HepG2 (cell line): ENCODE measurements at regions not wholly inside any gene's neighbourhood (a gene's known extent, or its start where the extent isn't known, plus 50 kb on each side); places are given as distances from the start of the nearest gene placed in this dataset.

Source experiments
- ATAC-seq: fragments of 200-7000 bp; cut with Tn5 transposase; 3 replicates; pipeline ENCODE4 v1.9.1; 2020; ENCODE audit warnings: mild to moderate bottlenecking, moderate library complexity
- BruUV-seq: library from RNA; stranded (reverse); fragments of 400-500 nt; replicated peaks from 2 replicates; lab custom pipeline; 2021; lab: Mats Ljungman, UMichigan
- CTCF ChIA-PET: fragments of 300-600 bp; formaldehyde crosslinking; extraction: SDS; loops from one replicate; lab custom pipeline; 2021; ENCODE audit warnings: low total read pairs, inconsistent platforms, low intra/inter-chr PET ratio; lab: Yijun Ruan, JAX
- POLR2A ChIA-PET: fragments of 350-600 bp; sonication (Branson Sonifier 250); formaldehyde crosslinking; loops from one replicate; lab custom pipeline; 2020; ENCODE audit warnings: antibody characterized with exemption, inconsistent platforms; lab: Yijun Ruan, JAX
- DNase-seq: peaks from one replicate; pipeline ENCODE4 v3.0.0-alpha.2; 2015; ENCODE audit warnings: low spot score
- FAIRE-seq: peaks from 3 replicates; lab custom pipeline; 2011; peaks lifted over from hg19 to GRCh38; lab: Jason Lieb, UNC
- H2AFZ ChIP-seq: one replicate; pipeline ENCODE4 v1.6.1; 2011; ENCODE audit warnings: low read length, inconsistent platforms
- H3K27ac ChIP-seq: fragments of 300-600 bp; 3 replicates; pipeline ENCODE4 v1.8.0; 2011; ENCODE audit warnings: mixed run types, mild to moderate bottlenecking, mixed read lengths, low read length, inconsistent platforms; ENCODE audit not compliant: insufficient read depth; ENCODE audit errors: extremely low read length
- H3K27me3 ChIP-seq, 2 experiments: fragments of 200-600 bp in 1 of 2; 2 replicates in 1 of 2; 3 replicates in 1 of 2; pipeline versions ENCODE4 v1.6.0 to v1.8.0; 2011; ENCODE audit warnings: low read length in 2 of 2, mild to moderate bottlenecking in 2 of 2, moderate library complexity in 2 of 2, inconsistent platforms in 1 of 2; ENCODE audit not compliant: insufficient read depth in 2 of 2, control insufficient read depth in 1 of 2
- H3K36me3 ChIP-seq, 2 experiments: fragments of 200-600 bp in 1 of 2; replicated peaks in 1 of 2; 2 replicates in 1 of 2; 3 replicates in 1 of 2; pipeline versions ENCODE4 v1.5.1 to v1.8.0; 2011; ENCODE audit warnings: low read length in 2 of 2, inconsistent platforms in 1 of 2; ENCODE audit not compliant: insufficient read depth in 2 of 2, control insufficient read depth in 1 of 2
- H3K4me1 ChIP-seq: 2 replicates; pipeline ENCODE4 v1.5.1; 2012; ENCODE audit warnings: low read length, inconsistent platforms; ENCODE audit not compliant: insufficient read depth
- H3K4me2 ChIP-seq: 2 replicates; pipeline ENCODE4 v1.6.0; 2011; ENCODE audit warnings: low read depth, low read length, inconsistent platforms
- H3K4me3 ChIP-seq, 3 experiments: fragments of 200-600 bp in 1 of 3; sonication (generic), shearing (Covaris generic) in 1 of 3; replicated peaks in 1 of 3; 2 replicates each; pipeline ENCODE4 v1.5.1; 2011 to 2016; ENCODE audit warnings: low read length in 3 of 3, inconsistent platforms in 2 of 3, low read depth in 2 of 3, mild to moderate bottlenecking in 2 of 3, control low read depth in 1 of 3, mixed read lengths in 1 of 3; ENCODE audit not compliant: insufficient read depth in 1 of 3
- H3K79me2 ChIP-seq: one replicate; pipeline ENCODE4 v1.6.1; 2011; ENCODE audit warnings: low read length, inconsistent platforms; ENCODE audit not compliant: insufficient read depth
- H3K9ac ChIP-seq: 2 replicates; pipeline ENCODE4 v1.6.0; 2011; ENCODE audit warnings: mild to moderate bottlenecking, low read depth, low read length, inconsistent platforms; ENCODE audit not compliant: insufficient read depth
- H3K9me3 ChIP-seq: 2 replicates; pipeline ENCODE4 v1.5.1; 2012; ENCODE audit warnings: mild to moderate bottlenecking, low read length
- H4K20me1 ChIP-seq: 2 replicates; pipeline ENCODE4 v1.6.0; 2011; ENCODE audit warnings: inconsistent platforms, mild to moderate bottlenecking, low read length, moderate library complexity; ENCODE audit not compliant: insufficient read depth
- ATRX ChIP-seq: sonication (generic); formaldehyde crosslinking; IDR thresholded peaks from 2 replicates; pipeline ENCODE4 v1.4.0; 2020; ENCODE audit warnings: missing genetic modification reagents, borderline replicate concordance
- BORCS8-MEF2B ChIP-seq: sonication (generic); formaldehyde crosslinking; IDR thresholded peaks from 2 replicates; pipeline ENCODE4 v1.8.0; 2022; ENCODE audit warnings: mild to moderate bottlenecking, missing genetic modification reagents
- MIER2 ChIP-seq: IDR thresholded peaks from 2 replicates; pipeline ENCODE4 v1.6.1; 2016; ENCODE audit warnings: missing biosample characterization, missing genetic modification reagents
- MIER3 ChIP-seq: IDR thresholded peaks from 2 replicates; pipeline ENCODE4 v1.6.1; 2016; ENCODE audit warnings: missing compliant biosample characterization, borderline replicate concordance
- MZF1 ChIP-seq: sonication (generic); formaldehyde crosslinking; IDR thresholded peaks from 2 replicates; pipeline ENCODE4 v1.8.1; 2023; ENCODE audit warnings: mild to moderate bottlenecking, missing genetic modification reagents, borderline replicate concordance
- SMAD1 ChIP-seq: sonication (generic); formaldehyde crosslinking; IDR thresholded peaks from 2 replicates; pipeline ENCODE4 v1.4.0; 2020; ENCODE audit warnings: missing genetic modification reagents, low read depth, mild to moderate bottlenecking, borderline replicate concordance
- SMARCE1 ChIP-seq: fragments of 450-650 bp; IDR thresholded peaks from 2 replicates; pipeline ENCODE4 v1.6.1; 2017; ENCODE audit warnings: borderline replicate concordance
- TRIM22 ChIP-seq: fragments of 450-650 bp; IDR thresholded peaks from 2 replicates; pipeline ENCODE4 v1.6.1; 2017
- ZC3H13 ChIP-seq: sonication (generic); formaldehyde crosslinking; IDR thresholded peaks from 2 replicates; pipeline ENCODE4 v1.8.1; 2023; ENCODE audit warnings: mild to moderate bottlenecking, missing genetic modification reagents, moderate library complexity
- ZNF121 ChIP-seq: sonication (generic); formaldehyde crosslinking; IDR thresholded peaks from 2 replicates; pipeline ENCODE4 v1.5.0; 2020; ENCODE audit warnings: mild to moderate bottlenecking, missing genetic modification reagents
- ZNF253 ChIP-seq: sonication (generic); formaldehyde crosslinking; IDR thresholded peaks from 2 replicates; pipeline ENCODE4 v1.8.0; 2022; ENCODE audit warnings: mild to moderate bottlenecking, missing genetic modification reagents, borderline replicate concordance
- ZNF335 ChIP-seq: sonication (generic); formaldehyde crosslinking; IDR thresholded peaks from 2 replicates; pipeline ENCODE4 v1.4.0; 2020; ENCODE audit warnings: missing genetic modification reagents
- ZNF407 ChIP-seq: sonication (generic); formaldehyde crosslinking; IDR thresholded peaks from one replicate; pipeline ENCODE4 v1.5.1; 2020; ENCODE audit warnings: mild to moderate bottlenecking, missing genetic modification reagents; ENCODE audit errors: not compliant biosample characterization
- ZNF740 ChIP-seq: sonication (generic); formaldehyde crosslinking; IDR thresholded peaks from 2 replicates; pipeline ENCODE4 v1.4.0; 2020; ENCODE audit warnings: missing genetic modification reagents
- ZNF772 ChIP-seq: sonication (generic); formaldehyde crosslinking; IDR thresholded peaks from 2 replicates; pipeline ENCODE4 v1.5.0; 2020; ENCODE audit warnings: mild to moderate bottlenecking, missing genetic modification reagents
- WGBS: methylation state at CpG from one replicate; pipeline ENCODE4 v1.1.6; 2017; ENCODE audit warnings: low lambda C conversion rate; 5-methylcytosine and 5-hydroxymethylcytosine counted together
- in situ Hi-C: cut with HindIII; loops from 2 replicates; pipeline ENCODE4 v1.10.0; 2017; ENCODE audit warnings: low pct_unique_long_range_greater_than_20kb; ENCODE audit not compliant: extremely low pct_ligation_motif_present
- intact Hi-C: fragments of 100-400 bp; cut with micrococcal nuclease; formaldehyde crosslinking; loops from one replicate; pipeline ENCODE4 v1.10.0; 2022; ENCODE audit not compliant: unreplicated experiment

GRCh38 chr1:208641579-208642280 lies 397.5 kb upstream of the PLXNA2 start:
- no peak overlapping the region for H2AFZ ChIP-seq
- H3K9ac ChIP-seq = no peak overlapping the region
- H3K27me3 ChIP-seq = no peaks in the 10 kb centered on the region
- no peak overlapping the region for H3K27ac ChIP-seq
- TF ChIP-seq BORCS8-MEF2B (CRISPR knock-in tag) (no peak), SMAD1 (CRISPR knock-in tag) (no peak), MZF1 (no peak), SMARCE1 (no peak), TRIM22 (no peak), ZC3H13 (CRISPR knock-in tag) (no peak), ZNF253 (CRISPR knock-in tag) (no peak), ZNF121 (CRISPR knock-in tag) (no peak), ZNF740 (CRISPR knock-in tag) (no peak), ZNF772 (CRISPR knock-in tag) (no peak), ATRX (CRISPR knock-in tag) (no peak), MIER2 (CRISPR knock-in tag) (no peak), ZNF335 (CRISPR knock-in tag) (no peak), ZNF407 (no peak), MIER3 (CRISPR knock-in tag) (no peak)
- DNase-seq (no peak), ATAC-seq (no peak), FAIRE-seq (no peak)
- no peaks in the 10 kb centered on the region for H4K20me1 ChIP-seq
- H3K4me1 ChIP-seq = no peaks in the 10 kb centered on the region
- no peaks in the 10 kb centered on the region for H3K9me3 ChIP-seq
- 20% methylated on average over 4 of the region's 4 CpGs for WGBS
- ChIA-PET POLR2A (no interaction called here), CTCF (no interaction called here)
- no peaks in the 10 kb centered on the region for H3K79me2 ChIP-seq
- no peak overlapping the region for H3K4me3 ChIP-seq
- no peaks in the 10 kb centered on the region for H3K36me3 ChIP-seq
- intact Hi-C loops = no loop called here
- no peak overlapping the region for H3K4me2 ChIP-seq
- no TSS peak for BruUV-seq
- in situ Hi-C loops = loop anchor here (25.0 kb wide), 1 partner anchor 629 kb away; no protein-coding TSS in a partner anchor
